Activated naive CD8-positive, alpha-beta T cell treated with anti-CD3 and anti-CD28 coated beads, Interleukin-2, amount 10 ng/mL, durations not matched to agents 7 days and 5 days (primary cell): ENCODE measurements at regions not wholly inside any gene's neighbourhood (a gene's known extent, or its start where the extent isn't known, plus 50 kb on each side); places are given as distances from the start of the nearest gene placed in this dataset.
"Not testable (repeated sequence)": the region's sequence is repeated elsewhere in the genome, so short reads cannot be mapped to it uniquely, and the experiment has no call there.

ENCODE experiments used
- ATAC-seq: fragments of 150-1000 bp; cut with Tn5 transposase; one replicate; pipeline ENCODE4 v1.10.0; 2021; ENCODE audit warnings: low read depth, moderate library complexity
- POLR2A ChIA-PET: fragments of 350-600 bp; sonication (Branson Sonifier 250); formaldehyde crosslinking; loops from one replicate; lab custom pipeline; 2021; ENCODE audit warnings: antibody characterized with exemption; lab: Charles Lee
- DNase-seq: peaks from one replicate; pipeline ENCODE4 v3.0.0; 2021
- H3K27ac Mint-ChIP-seq: one replicate; pipeline ENCODE4 v1.8.0; 2022; ENCODE audit warnings: mild to moderate bottlenecking, mixed read lengths
- H3K27me3 Mint-ChIP-seq: one replicate; pipeline ENCODE4 v1.8.0; 2022; ENCODE audit warnings: mild to moderate bottlenecking, moderate library complexity, mixed read lengths
- H3K36me3 Mint-ChIP-seq: one replicate; pipeline ENCODE4 v1.8.0; 2021; ENCODE audit warnings: mild to moderate bottlenecking, mixed read lengths
- H3K4me1 Mint-ChIP-seq: one replicate; pipeline ENCODE4 v1.8.0; 2021; ENCODE audit warnings: mixed read lengths
- H3K4me3 Mint-ChIP-seq: one replicate; pipeline ENCODE4 v1.8.0; 2022; ENCODE audit warnings: mild to moderate bottlenecking, moderate library complexity, mixed read lengths
- H3K9me3 Mint-ChIP-seq: one replicate; pipeline ENCODE4 v1.8.0; 2021; ENCODE audit warnings: mixed read lengths

DNA sequence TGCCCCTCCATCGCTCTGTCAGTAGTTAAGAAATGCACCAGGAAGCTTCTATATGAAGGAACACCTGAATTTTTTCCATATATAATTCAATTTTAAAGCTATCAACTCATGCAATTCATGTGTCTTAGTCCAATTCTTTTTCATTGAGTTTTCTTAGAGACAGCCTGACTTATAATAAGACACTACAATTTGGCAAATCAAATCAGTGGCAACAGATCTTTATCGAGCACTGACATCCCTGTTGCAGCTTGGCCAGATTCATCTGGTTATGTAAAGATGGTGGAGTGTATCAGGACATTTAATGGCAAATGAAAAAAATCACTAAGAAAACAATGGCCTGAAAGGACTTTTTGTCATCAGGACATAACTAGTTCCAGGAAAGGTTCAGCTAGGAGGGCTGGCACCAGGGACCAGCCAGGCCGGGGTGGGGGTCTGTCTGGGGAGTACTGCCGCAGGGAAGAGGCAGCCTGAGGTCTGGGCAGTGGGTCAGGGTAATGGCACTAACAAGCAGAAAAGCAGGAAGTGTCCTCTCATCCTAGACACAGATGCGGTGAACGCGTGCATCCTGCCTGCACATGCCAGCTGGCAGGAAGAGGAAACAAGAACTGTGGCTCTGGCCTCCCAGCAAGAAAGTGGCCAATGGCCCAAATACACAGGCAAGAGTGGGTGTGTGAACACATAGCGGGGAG lies 100.5 kb upstream of the LMNTD1 start:
- DNase-seq (no peak), ATAC-seq (no peak)
- Mint-ChIP-seq H3K27ac (no peak overlapping the region), H3K9me3 (no peaks in the 10 kb centered on the region), H3K4me1 (peaks cover 9% of the 10 kb centered on the region), H3K36me3 (peaks cover 5% of the 10 kb centered on the region), H3K4me3 (no peak overlapping the region), H3K27me3 (no peaks in the 10 kb centered on the region)
- POLR2A ChIA-PET, result no interaction called here

DNA sequence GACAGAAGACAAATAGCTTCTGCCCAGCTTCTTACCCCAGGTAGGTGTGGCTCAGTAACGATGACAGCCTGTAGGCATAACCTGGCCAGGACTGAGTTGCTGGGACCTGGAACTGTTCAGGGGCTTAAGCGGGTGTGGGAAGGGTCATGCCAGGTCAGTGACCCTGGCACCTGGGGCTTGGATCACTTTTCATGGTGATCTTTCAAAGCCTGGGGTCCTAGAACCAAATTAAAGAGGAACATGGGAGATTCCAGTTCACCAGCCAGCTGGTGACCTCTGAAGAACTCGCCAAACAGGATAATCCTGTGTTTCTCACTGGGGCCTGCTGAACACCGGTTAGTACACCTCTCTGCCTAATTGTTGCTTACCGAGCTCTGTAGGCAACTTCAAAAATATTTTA lies 102.6 kb upstream of the LMNTD1 start:
- Mint-ChIP-seq H3K9me3 (no peaks in the 10 kb centered on the region), H3K4me1 (peaks cover 9% of the 10 kb centered on the region), H3K4me3 (no peak overlapping the region), H3K27ac (no peak overlapping the region), H3K36me3 (peaks cover 6% of the 10 kb centered on the region), H3K27me3 (no peaks in the 10 kb centered on the region)
- ATAC-seq, result no peak
- POLR2A ChIA-PET, result no interaction called here
- no peak for DNase-seq

DNA sequence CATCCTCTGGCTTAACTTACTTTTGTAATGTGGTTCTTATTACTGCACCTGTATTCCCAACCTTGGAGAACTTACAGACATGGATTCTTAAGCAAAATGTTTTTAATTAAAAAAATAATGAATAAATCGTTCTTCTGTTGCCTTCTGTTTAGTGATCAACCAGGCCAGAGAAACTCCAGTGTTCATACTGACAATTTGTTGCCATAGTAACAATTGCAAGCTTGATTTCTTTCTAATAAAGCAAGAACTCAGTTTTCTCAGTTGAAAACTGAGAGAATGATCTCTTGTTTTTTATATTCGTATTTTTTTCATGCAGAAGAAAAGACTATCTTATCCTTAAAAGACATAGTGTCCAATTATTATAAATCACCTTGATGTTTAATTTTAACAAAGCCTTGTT lies 106.5 kb upstream of the LMNTD1 start:
- DNase-seq, result no peak
- H3K4me3 Mint-ChIP-seq, result no peak overlapping the region
- H3K36me3 Mint-ChIP-seq, result peaks cover 3% of the 10 kb centered on the region
- H3K4me1 Mint-ChIP-seq, result no peaks in the 10 kb centered on the region
- ATAC-seq, result no peak
- H3K27ac Mint-ChIP-seq, result no peak overlapping the region
- H3K27me3 Mint-ChIP-seq, result peaks cover under 1% of the 10 kb centered on the region
- POLR2A ChIA-PET, result no interaction called here
- H3K9me3 Mint-ChIP-seq, result no peaks in the 10 kb centered on the region

GRCh38 chr12:25670076-25671055 lies 117.3 kb upstream of the LMNTD1 start:
- no peak for DNase-seq
- Mint-ChIP-seq H3K36me3 (no peaks in the 10 kb centered on the region), H3K4me3 (no peak overlapping the region), H3K4me1 (no peaks in the 10 kb centered on the region), H3K27me3 (peaks cover 3% of the 10 kb centered on the region), H3K9me3 (no peaks in the 10 kb centered on the region), H3K27ac (no peak overlapping the region)
- ATAC-seq, result no peak
- POLR2A ChIA-PET, result no interaction called here

DNA sequence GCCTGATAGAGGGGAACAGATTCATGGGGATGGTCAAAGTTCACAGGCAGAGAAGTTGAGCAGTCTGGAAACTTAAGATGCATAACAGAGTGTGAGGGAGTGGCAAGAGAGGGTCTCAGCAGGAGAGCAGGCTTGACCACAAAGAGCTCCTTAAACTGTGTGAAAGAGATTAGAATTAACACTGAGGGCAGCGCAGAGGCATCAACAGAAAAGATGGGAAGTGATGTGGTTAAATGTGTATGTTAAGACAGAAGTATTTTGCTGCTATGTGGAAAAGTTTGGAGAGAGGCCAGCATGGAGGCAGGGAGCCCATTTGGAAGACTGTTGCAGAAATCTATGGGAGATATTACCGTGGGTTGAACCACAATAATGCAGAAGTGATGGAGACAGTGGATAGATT lies 122.7 kb upstream of the LMNTD1 start:
- DNase-seq (no peak), ATAC-seq (no peak)
- H3K27me3 Mint-ChIP-seq, result no peaks in the 10 kb centered on the region
- POLR2A ChIA-PET, result no interaction called here
- H3K27ac Mint-ChIP-seq, result no peak overlapping the region
- no peak overlapping the region for H3K4me3 Mint-ChIP-seq
- H3K9me3 Mint-ChIP-seq, result no peaks in the 10 kb centered on the region
- H3K36me3 Mint-ChIP-seq, result no peaks in the 10 kb centered on the region
- no peaks in the 10 kb centered on the region for H3K4me1 Mint-ChIP-seq

GRCh38 chr12:25677232-25677937 lies 124.3 kb upstream of the LMNTD1 start:
- Mint-ChIP-seq H3K4me3 (no peak overlapping the region), H3K36me3 (no peaks in the 10 kb centered on the region), H3K27ac (no peak overlapping the region), H3K9me3 (no peaks in the 10 kb centered on the region), H3K4me1 (no peaks in the 10 kb centered on the region), H3K27me3 (no peaks in the 10 kb centered on the region)
- ATAC-seq, result no peak
- POLR2A ChIA-PET, result no interaction called here
- no peak for DNase-seq

DNA sequence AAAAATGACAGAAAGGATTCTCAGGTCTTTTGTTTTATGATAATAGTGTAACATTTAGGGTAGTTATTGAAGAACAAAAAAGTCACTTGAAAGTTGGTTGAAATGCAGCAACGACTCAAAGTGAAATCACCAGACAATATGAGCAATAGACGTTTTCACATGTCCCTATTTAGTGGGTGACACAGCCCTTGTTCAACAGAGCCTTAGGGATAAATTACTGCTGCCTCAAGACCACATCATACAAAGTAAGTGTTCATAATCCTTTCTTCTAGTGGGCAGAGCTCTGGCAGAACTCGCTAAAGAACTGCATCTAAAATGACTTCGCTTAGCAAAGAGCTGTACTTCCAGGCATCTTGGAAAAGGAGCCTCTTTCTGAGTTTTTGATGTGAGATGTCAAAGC lies 128.5 kb upstream of the LMNTD1 start:
- Mint-ChIP-seq H3K27me3 (peaks cover 3% of the 10 kb centered on the region), H3K27ac (no peak overlapping the region), H3K36me3 (no peaks in the 10 kb centered on the region), H3K4me3 (no peak overlapping the region), H3K9me3 (peaks cover 1% of the 10 kb centered on the region), H3K4me1 (no peaks in the 10 kb centered on the region)
- no peak for DNase-seq
- POLR2A ChIA-PET, result no interaction called here
- ATAC-seq, result no peak

GRCh38 chr12:25682421-25682820 lies 129.3 kb upstream of the LMNTD1 start:
- H3K36me3 Mint-ChIP-seq, result no peaks in the 10 kb centered on the region

GRCh38 chr12:25684070-25684469 lies 131.0 kb upstream of the LMNTD1 start:
- no peak for ATAC-seq
- no peak for DNase-seq
- Mint-ChIP-seq H3K4me1 (no peaks in the 10 kb centered on the region), H3K4me3 (no peak overlapping the region), H3K27ac (no peak overlapping the region), H3K27me3 (peaks cover 3% of the 10 kb centered on the region), H3K36me3 (no peaks in the 10 kb centered on the region), H3K9me3 (peaks cover 6% of the 10 kb centered on the region)
- POLR2A ChIA-PET, result no interaction called here

More at GRCh38 chr12:25682421-25682820, 129.3 kb upstream of the LMNTD1 start:
- no peak overlapping the region for H3K4me3 Mint-ChIP-seq
- no peak overlapping the region for H3K27ac Mint-ChIP-seq
- POLR2A ChIA-PET, result no interaction called here
- DNase-seq (no peak), ATAC-seq (no peak)
- no peaks in the 10 kb centered on the region for H3K4me1 Mint-ChIP-seq
- H3K9me3 Mint-ChIP-seq, result peaks cover 3% of the 10 kb centered on the region
- H3K27me3 Mint-ChIP-seq, result peaks cover 3% of the 10 kb centered on the region

- ATAC-seq (no peak), DNase-seq (no peak)
- Mint-ChIP-seq H3K9me3 (peaks cover 6% of the 10 kb centered on the region), H3K27me3 (peaks cover 3% of the 10 kb centered on the region), H3K27ac (no peak overlapping the region), H3K4me1 (no peaks in the 10 kb centered on the region), H3K36me3 (no peaks in the 10 kb centered on the region), H3K4me3 (no peak overlapping the region)
- POLR2A ChIA-PET, result no interaction called here
These were observed 133.3 kb upstream of the LMNTD1 start for GRCh38 chr12:25686351-25686750.

DNA sequence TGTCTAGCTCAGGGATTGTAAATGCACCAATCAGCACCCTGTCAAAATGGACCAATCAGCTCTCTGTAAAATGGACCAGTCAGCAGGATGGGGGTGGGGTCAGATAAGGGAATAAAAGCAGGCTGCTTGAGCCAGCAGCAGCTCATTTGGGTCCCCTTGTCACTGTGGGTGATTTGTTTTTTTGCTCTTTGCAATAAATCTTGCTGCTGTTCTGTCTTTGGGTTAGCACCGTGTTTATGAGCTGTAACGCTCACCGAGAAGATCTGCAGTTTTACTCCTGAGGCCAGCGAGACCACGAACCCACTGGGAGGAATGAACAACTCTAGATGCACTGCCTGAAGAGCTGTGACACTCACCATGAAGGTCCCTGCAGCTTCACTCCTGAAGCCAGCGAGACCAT lies 134.1 kb upstream of the LMNTD1 start:
- DNase-seq, result no peak
- no peak overlapping the region for H3K27ac Mint-ChIP-seq
- no peaks in the 10 kb centered on the region for H3K36me3 Mint-ChIP-seq
- no peaks in the 10 kb centered on the region for H3K4me1 Mint-ChIP-seq
- no peak for ATAC-seq
- no peak overlapping the region for H3K4me3 Mint-ChIP-seq
- H3K27me3 Mint-ChIP-seq, result peaks cover 3% of the 10 kb centered on the region
- peaks cover 6% of the 10 kb centered on the region for H3K9me3 Mint-ChIP-seq
- POLR2A ChIA-PET, result no interaction called here

GRCh38 chr12:25688851-25689250 lies 135.8 kb upstream of the LMNTD1 start:
- H3K9me3 Mint-ChIP-seq, H3K4me3 Mint-ChIP-seq, DNase-seq, H3K27ac Mint-ChIP-seq, ATAC-seq, H3K27me3 Mint-ChIP-seq, POLR2A ChIA-PET, H3K4me1 Mint-ChIP-seq, H3K36me3 Mint-ChIP-seq: not testable (repeated sequence)

DNA sequence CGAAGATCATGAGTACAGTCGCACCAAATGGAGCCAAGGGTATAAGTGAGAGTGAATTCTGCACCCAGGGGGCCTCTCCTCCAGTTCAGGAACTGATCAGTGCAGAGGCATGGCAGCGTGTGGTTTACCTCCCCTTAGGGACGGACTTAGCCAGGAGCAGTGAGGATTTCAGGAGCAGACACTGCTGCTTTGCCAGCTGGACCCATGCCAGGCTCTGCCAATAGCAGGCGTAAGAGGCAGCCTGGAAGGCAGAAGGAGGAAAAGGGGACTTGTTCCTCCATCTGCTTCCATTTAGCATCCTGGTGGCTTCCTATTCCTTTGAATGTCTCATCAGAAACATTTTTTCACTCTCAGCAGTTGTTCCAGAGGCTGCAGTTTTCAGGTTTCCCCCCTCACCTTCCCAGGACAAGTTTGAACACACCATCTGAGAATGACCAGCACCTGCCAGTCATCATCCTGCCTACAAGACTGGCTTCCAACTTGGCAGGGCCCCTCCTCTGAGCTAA lies 137.0 kb upstream of the LMNTD1 start:
- DNase-seq (no peak), ATAC-seq (no peak)
- Mint-ChIP-seq H3K27me3 (no peaks in the 10 kb centered on the region), H3K27ac (no peak overlapping the region), H3K4me1 (no peaks in the 10 kb centered on the region), H3K4me3 (no peak overlapping the region), H3K9me3 (peaks cover 5% of the 10 kb centered on the region), H3K36me3 (no peaks in the 10 kb centered on the region)
- POLR2A ChIA-PET, result no interaction called here
